OCI-LY7 (cell line): ENCODE measurements at regions not wholly inside any gene's neighbourhood (a gene's known extent, or its start where the extent isn't known, plus 50 kb on each side); places are given as distances from the start of the nearest gene placed in this dataset.
"Not testable (repeated sequence)": the region's sequence is repeated elsewhere in the genome, so short reads cannot be mapped to it uniquely, and the experiment has no call there.

ENCODE experiments used
- BruUV-seq: library from RNA; stranded (reverse); fragments of 400-500 nt; replicated peaks from 2 replicates; lab custom pipeline; 2021; lab: Mats Ljungman, UMichigan
- CTCF ChIA-PET: fragments of 300-600 bp; sonication (Branson Sonifier 250); formaldehyde crosslinking; loops from one replicate; lab custom pipeline; 2022; ENCODE audit warnings: antibody characterized with exemption; ENCODE audit not compliant: unreplicated experiment; lab: Charles Lee
- POLR2A ChIA-PET: fragments of 300-600 bp; sonication (Branson Sonifier 250); formaldehyde crosslinking; loops from one replicate; lab custom pipeline; 2022; ENCODE audit warnings: antibody characterized with exemption; lab: Charles Lee
- DNase-seq: peaks from one replicate; pipeline ENCODE4 v3.0.0-alpha.2; 2015; ENCODE audit warnings: low spot score
- H2AFZ ChIP-seq: fragments of 200-600 bp; sonication (generic), shearing (Covaris generic); 2 replicates; pipeline ENCODE4 v1.6.1; 2014; ENCODE audit warnings: mild to moderate bottlenecking, antibody characterized with exemption, low read length, moderate library complexity
- H3K27ac ChIP-seq: fragments of 200-600 bp; sonication (generic); 2 replicates; pipeline ENCODE4 v1.5.1; 2014; ENCODE audit warnings: mixed run types, low read depth, mild to moderate bottlenecking, moderate library complexity, low read length, inconsistent platforms; ENCODE audit not compliant: poor library complexity, severe bottlenecking
- H3K36me3 ChIP-seq: fragments of 200-600 bp; sonication (generic); 2 replicates; pipeline ENCODE4 v1.6.1; 2014; ENCODE audit warnings: mild to moderate bottlenecking, antibody characterized with exemption, low read length, moderate library complexity, mixed read lengths; ENCODE audit not compliant: insufficient read depth
- H3K4me1 ChIP-seq: fragments of 200-600 bp; sonication (generic); 2 replicates; pipeline ENCODE4 v1.5.1; 2014; ENCODE audit warnings: mild to moderate bottlenecking, low read length; ENCODE audit not compliant: insufficient read depth, poor library complexity, severe bottlenecking
- H3K4me2 ChIP-seq: fragments of 200-600 bp; sonication (generic); 2 replicates; pipeline ENCODE4 v1.6.1; 2014; ENCODE audit warnings: mild to moderate bottlenecking, low read length
- H3K4me3 ChIP-seq: fragments of 200-600 bp; sonication (generic); 2 replicates; pipeline ENCODE4 v1.5.1; 2014; ENCODE audit warnings: mild to moderate bottlenecking, low read depth, low read length; ENCODE audit not compliant: poor library complexity, severe bottlenecking
- H3K79me2 ChIP-seq: fragments of 200-600 bp; sonication (generic); 2 replicates; pipeline ENCODE4 v1.6.1; 2016; ENCODE audit warnings: low read depth, mild to moderate bottlenecking, low read length, moderate library complexity, mixed read lengths; ENCODE audit not compliant: insufficient read depth
- H3K9me2 ChIP-seq: fragments of 200-600 bp; sonication (generic); 2 replicates; pipeline ENCODE4 v1.6.1; 2016; ENCODE audit warnings: mild to moderate bottlenecking, low read length, mixed read lengths; ENCODE audit not compliant: insufficient read depth
- H3K9me3 ChIP-seq: fragments of 200-600 bp; sonication (generic); 2 replicates; pipeline ENCODE4 v1.6.1; 2014; ENCODE audit warnings: mild to moderate bottlenecking, mixed run types, low read length, mixed read lengths
- H4K20me1 ChIP-seq: fragments of 200-600 bp; sonication (generic); 2 replicates; pipeline ENCODE4 v1.6.1; 2014; ENCODE audit warnings: mild to moderate bottlenecking, antibody characterized with exemption, low read length, moderate library complexity, mixed read lengths; ENCODE audit not compliant: insufficient read depth
- EZH2phosphoT487 ChIP-seq: fragments of 200-600 bp; sonication (generic); IDR thresholded peaks from 2 replicates; pipeline ENCODE4 v1.6.1; 2018; ENCODE audit warnings: low read depth, borderline replicate concordance, mild to moderate bottlenecking, mixed run types, antibody characterized with exemption, low read length, moderate library complexity, mixed read lengths
- intact Hi-C: fragments of 100-400 bp; cut with micrococcal nuclease; formaldehyde crosslinking; loops from one replicate; pipeline ENCODE4 v1.10.0; 2022; ENCODE audit not compliant: unreplicated experiment
- TF ChIP-seq, protein P1 (sequence below): fragments of 200-600 bp; sonication (generic); conservative IDR thresholded peaks from 2 replicates; pipeline ENCODE4 v1.5.1; 2014; ENCODE audit warnings: mild to moderate bottlenecking, antibody characterized with exemption, low read length, moderate library complexity, mixed read lengths

DNA sequence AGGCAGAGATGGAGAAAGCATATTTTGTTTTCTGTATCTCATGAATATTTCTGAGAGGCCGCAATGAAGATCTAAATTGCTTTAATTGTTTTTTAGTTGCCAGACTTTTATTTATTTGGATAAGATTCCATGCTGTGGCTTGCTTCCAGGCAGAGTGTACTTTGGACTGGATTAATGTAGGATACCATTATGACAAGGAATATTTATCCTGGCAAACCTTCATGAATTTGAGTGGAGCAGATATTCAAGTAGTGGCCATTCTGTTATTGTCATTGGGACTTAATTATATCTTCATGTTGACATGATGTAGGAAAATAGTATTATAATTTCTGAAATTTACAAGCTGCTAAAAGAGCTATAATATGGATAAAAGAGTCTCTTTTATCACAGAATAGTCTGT, 182.9 kb downstream of the C4orf33 start:
- H3K4me2 ChIP-seq, result no peak overlapping the region
- intact Hi-C loops, result no loop called here
- H3K36me3 ChIP-seq, result no peaks in the 10 kb centered on the region
- TF ChIP-seq, protein P1, sequence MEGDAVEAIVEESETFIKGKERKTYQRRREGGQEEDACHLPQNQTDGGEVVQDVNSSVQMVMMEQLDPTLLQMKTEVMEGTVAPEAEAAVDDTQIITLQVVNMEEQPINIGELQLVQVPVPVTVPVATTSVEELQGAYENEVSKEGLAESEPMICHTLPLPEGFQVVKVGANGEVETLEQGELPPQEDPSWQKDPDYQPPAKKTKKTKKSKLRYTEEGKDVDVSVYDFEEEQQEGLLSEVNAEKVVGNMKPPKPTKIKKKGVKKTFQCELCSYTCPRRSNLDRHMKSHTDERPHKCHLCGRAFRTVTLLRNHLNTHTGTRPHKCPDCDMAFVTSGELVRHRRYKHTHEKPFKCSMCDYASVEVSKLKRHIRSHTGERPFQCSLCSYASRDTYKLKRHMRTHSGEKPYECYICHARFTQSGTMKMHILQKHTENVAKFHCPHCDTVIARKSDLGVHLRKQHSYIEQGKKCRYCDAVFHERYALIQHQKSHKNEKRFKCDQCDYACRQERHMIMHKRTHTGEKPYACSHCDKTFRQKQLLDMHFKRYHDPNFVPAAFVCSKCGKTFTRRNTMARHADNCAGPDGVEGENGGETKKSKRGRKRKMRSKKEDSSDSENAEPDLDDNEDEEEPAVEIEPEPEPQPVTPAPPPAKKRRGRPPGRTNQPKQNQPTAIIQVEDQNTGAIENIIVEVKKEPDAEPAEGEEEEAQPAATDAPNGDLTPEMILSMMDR, result no peak
- no peak for TF ChIP-seq EZH2phosphoT487
- no peaks in the 10 kb centered on the region for H3K9me3 ChIP-seq
- CTCF ChIA-PET, result no interaction called here
- H3K79me2 ChIP-seq, result no peaks in the 10 kb centered on the region
- DNase-seq, result no peak
- H3K4me3 ChIP-seq, result no peak overlapping the region
- POLR2A ChIA-PET, result no interaction called here
- no TSS peak for BruUV-seq
- H4K20me1 ChIP-seq, result no peaks in the 10 kb centered on the region
- H3K27ac ChIP-seq, result no peak overlapping the region
- H2AFZ ChIP-seq, result no peak overlapping the region
- H3K4me1 ChIP-seq, result no peaks in the 10 kb centered on the region
- H3K9me2 ChIP-seq, result no peaks in the 10 kb centered on the region

DNA sequence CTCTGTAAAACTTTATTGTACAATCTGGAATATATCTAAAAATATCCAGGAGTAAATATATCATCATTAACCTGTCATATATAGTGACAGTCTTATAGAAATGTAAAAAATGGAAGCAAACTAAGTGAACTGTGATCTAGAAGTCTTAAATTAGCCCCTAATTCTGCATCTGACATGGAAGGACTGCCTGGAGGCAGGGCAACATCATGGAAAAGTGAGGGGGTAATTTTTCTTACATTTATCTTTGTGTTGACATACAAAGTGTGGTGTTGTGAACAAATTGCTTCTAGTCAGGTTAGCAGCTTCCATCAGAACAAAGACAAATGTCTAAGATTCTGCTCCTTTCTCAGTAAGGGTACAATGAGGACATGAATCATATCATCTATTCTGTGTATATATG, 186.3 kb downstream of the C4orf33 start:
- Histone ChIP-seq H3K9me3 (no peaks in the 10 kb centered on the region), H3K9me2 (no peaks in the 10 kb centered on the region), H4K20me1 (no peaks in the 10 kb centered on the region), H3K79me2 (no peaks in the 10 kb centered on the region), H3K36me3 (no peaks in the 10 kb centered on the region), H3K4me1 (no peaks in the 10 kb centered on the region), H3K27ac (no peak overlapping the region), H3K4me2 (no peak overlapping the region), H2AFZ (no peak overlapping the region), H3K4me3 (no peak overlapping the region)
- ChIA-PET CTCF (no interaction called here), POLR2A (no interaction called here)
- no TSS peak for BruUV-seq
- TF ChIP-seq, protein P1, result no peak
- TF ChIP-seq EZH2phosphoT487, result no peak
- DNase-seq, result no peak
- intact Hi-C loops, result no loop called here

DNA sequence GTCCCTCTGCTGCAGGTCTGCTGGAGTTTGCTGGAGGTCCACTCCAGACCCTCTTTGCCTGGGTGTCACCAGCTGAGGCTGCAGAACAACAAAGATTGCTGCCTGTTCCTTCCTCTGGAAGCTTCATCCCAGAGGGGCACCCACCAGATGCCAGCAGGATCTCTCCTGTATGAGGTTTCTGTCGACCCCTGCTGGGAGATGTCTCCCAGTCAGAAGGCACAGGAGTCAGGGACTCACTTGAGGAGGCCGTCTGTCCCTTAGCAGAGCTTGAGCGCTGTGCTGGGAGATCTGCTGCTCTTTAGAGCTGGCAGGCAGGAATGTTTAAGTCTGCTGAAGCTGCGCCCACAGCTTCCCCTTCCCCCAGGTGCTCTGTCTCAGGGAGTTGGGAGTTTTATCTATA, 196.2 kb downstream of the C4orf33 start:
- H2AFZ ChIP-seq, CTCF ChIA-PET, H3K27ac ChIP-seq, H3K9me2 ChIP-seq, BruUV-seq, H3K9me3 ChIP-seq, H4K20me1 ChIP-seq, H3K4me2 ChIP-seq, H3K4me3 ChIP-seq, H3K36me3 ChIP-seq, intact Hi-C loops, H3K4me1 ChIP-seq, H3K79me2 ChIP-seq, DNase-seq: not testable (repeated sequence)
- POLR2A ChIA-PET, result interaction anchor here (0.7 kb wide), 1 partner anchor 18 kb away, joined by 3 read pairs; no protein-coding TSS in a partner anchor
